Ectodermal cell (in vitro differentiated cells): ENCODE measurements at regions not wholly inside any gene's neighbourhood (a gene's known extent, or its start where the extent isn't known, plus 50 kb on each side); places are given as distances from the start of the nearest gene placed in this dataset.

Experiments
- H3K27ac ChIP-seq: 2 replicates; pipeline ENCODE4 v1.7.0; 2013; ENCODE audit warnings: mild to moderate bottlenecking, low read depth, low read length; ENCODE audit not compliant: insufficient read depth, poor library complexity, severe bottlenecking
- H3K27me3 ChIP-seq: 2 replicates; pipeline ENCODE4 v1.7.0; 2013; ENCODE audit warnings: mild to moderate bottlenecking, low read length; ENCODE audit not compliant: insufficient read depth, control insufficient read depth, poor library complexity, severe bottlenecking
- H3K36me3 ChIP-seq: one replicate; pipeline ENCODE4 v1.7.0; 2013; ENCODE audit warnings: low read length; ENCODE audit not compliant: control insufficient read depth, insufficient read depth
- H3K4me1 ChIP-seq: one replicate; pipeline ENCODE4 v1.7.0; 2013; ENCODE audit warnings: low read length; ENCODE audit not compliant: control insufficient read depth, insufficient read depth
- H3K4me3 ChIP-seq: 2 replicates; pipeline ENCODE4 v1.7.0; 2013; ENCODE audit warnings: low read depth, low read length, control low read depth; ENCODE audit not compliant: insufficient read depth
- H3K9me3 ChIP-seq: 2 replicates; pipeline ENCODE4 v1.7.0; 2013; ENCODE audit warnings: mild to moderate bottlenecking, low read length, moderate library complexity; ENCODE audit not compliant: control insufficient read depth
- WGBS, 2 experiments: methylation state at CpG; one replicate each; pipeline ENCODE4 v1.1.7; 2013; ENCODE audit warnings: missing lambda C conversion rate in 2 of 2; 5-methylcytosine and 5-hydroxymethylcytosine counted together

DNA sequence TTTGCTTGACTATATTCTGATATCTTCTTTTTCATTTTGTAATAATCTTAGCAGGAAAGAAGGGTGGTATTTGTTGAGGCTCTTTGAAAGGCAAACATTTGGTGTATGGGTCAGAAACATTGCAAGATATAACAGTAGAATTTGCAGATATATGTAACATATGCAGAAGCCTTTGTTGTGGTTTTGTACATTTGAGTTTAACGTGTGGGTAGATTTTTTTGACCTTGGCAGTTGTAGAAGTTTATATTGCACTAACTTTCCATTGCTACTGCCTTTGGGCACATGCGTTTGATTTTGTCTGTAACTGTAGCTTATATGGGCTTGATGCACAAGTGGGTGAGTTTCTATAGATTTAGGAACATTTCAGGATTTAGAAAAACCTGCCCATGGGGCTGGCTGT is 78.5 kb upstream of the SPRY2 start:
- H3K36me3 ChIP-seq: no peaks in the 10 kb centered on the region
- H3K4me3 ChIP-seq: no peak overlapping the region
- H3K9me3 ChIP-seq: no peaks in the 10 kb centered on the region
- 90 to 100% methylated on average over 2 of the region's 2 CpGs for WGBS, 2 experiments
- no peaks in the 10 kb centered on the region for H3K4me1 ChIP-seq
- no peak overlapping the region for H3K27ac ChIP-seq
- no peaks in the 10 kb centered on the region for H3K27me3 ChIP-seq

DNA sequence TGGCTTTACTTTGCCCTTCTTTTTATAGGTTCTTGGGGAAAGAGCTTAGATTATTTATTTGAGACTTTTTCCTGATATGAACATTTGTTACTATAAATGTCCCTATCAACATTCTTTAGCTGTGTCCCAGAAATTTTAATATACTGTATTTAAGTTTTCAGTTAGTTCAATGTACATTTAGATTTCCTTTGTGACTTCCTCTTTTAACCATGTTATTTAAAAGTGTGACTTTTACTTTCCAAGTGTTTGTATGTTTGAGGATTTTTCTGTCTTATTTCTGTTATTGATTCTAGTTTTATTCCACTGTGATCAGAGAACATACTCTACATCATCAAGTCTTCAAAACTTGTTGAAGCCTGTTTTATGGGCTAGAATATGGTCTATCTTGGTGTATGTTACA is 72.7 kb upstream of the SPRY2 start:
- Histone ChIP-seq H3K36me3 (no peaks in the 10 kb centered on the region), H3K27ac (no peak overlapping the region), H3K4me1 (no peaks in the 10 kb centered on the region), H3K9me3 (no peaks in the 10 kb centered on the region), H3K4me3 (no peak overlapping the region), H3K27me3 (no peaks in the 10 kb centered on the region)

GRCh38 chr13:80408270-80408669 is 67.3 kb upstream of the SPRY2 start:
- WGBS, 2 experiments: 96% methylated on average over 5 of the region's 5 CpGs
- Histone ChIP-seq H3K27ac (no peak overlapping the region), H3K4me3 (no peak overlapping the region), H3K9me3 (no peaks in the 10 kb centered on the region), H3K27me3 (no peaks in the 10 kb centered on the region), H3K36me3 (no peaks in the 10 kb centered on the region), H3K4me1 (no peaks in the 10 kb centered on the region)

DNA sequence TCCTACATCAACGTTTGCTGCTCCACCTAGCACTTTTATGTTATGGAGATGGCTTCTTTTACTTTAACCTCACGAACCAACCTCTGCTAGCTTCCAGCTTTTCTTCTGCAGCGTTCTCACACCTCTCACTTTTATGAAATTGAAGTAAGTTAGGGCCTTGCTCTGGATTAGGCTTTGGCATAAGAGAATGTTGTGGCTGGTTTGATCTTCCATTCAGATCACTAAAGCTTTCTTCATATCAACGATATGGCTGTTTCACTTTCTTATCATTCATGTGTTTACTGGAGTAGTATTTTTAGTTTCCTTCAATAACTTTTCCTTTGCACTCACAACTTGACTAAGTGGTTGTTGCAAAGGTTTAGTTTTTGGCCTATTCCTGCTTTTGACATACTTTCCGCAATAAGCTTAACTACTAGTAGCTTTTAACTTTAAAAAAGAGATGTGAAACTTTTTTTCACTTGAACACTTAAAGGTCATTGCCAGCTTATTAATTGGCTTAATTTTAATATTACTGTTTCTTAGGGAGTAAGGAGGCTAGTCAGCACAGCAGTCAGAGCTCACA is 60.0 kb upstream of the SPRY2 start:
- H3K27ac ChIP-seq: no peak overlapping the region
- H3K27me3 ChIP-seq: no peaks in the 10 kb centered on the region
- no peak overlapping the region for H3K4me3 ChIP-seq
- no peaks in the 10 kb centered on the region for H3K36me3 ChIP-seq
- no peaks in the 10 kb centered on the region for H3K4me1 ChIP-seq
- WGBS, 2 experiments: 89 to 96% methylated on average over 3 to 5 of the region's 5 CpGs
- H3K9me3 ChIP-seq: no peaks in the 10 kb centered on the region

GRCh38 chr13:80400164-80400864 is 59.4 kb upstream of the SPRY2 start:
- H3K4me1 ChIP-seq: no peaks in the 10 kb centered on the region

GRCh38 chr13:80399340-80400163 is 58.6 kb upstream of the SPRY2 start:
- no peak overlapping the region for H3K4me3 ChIP-seq
- no peaks in the 10 kb centered on the region for H3K27me3 ChIP-seq
- 86 to 89% methylated on average over 12 to 13 of the region's 13 CpGs for WGBS, 2 experiments
- H3K27ac ChIP-seq: no peak overlapping the region
- H3K9me3 ChIP-seq: no peaks in the 10 kb centered on the region
- H3K4me1 ChIP-seq: no peaks in the 10 kb centered on the region
- H3K36me3 ChIP-seq: no peaks in the 10 kb centered on the region

More at GRCh38 chr13:80400164-80400864, 59.4 kb upstream of the SPRY2 start:
- H3K4me3 ChIP-seq: no peak overlapping the region
- H3K9me3 ChIP-seq: no peaks in the 10 kb centered on the region
- H3K27me3 ChIP-seq: no peaks in the 10 kb centered on the region
- no peak overlapping the region for H3K27ac ChIP-seq
- 83 to 93% methylated on average over 1 to 2 of the region's 3 CpGs for WGBS, 2 experiments
- no peaks in the 10 kb centered on the region for H3K36me3 ChIP-seq
